ENCODE measurements at regions not wholly inside any gene's neighbourhood (a gene's known extent, or its start where the extent isn't known, plus 50 kb on each side); places are given as distances from the start of the nearest gene placed in this dataset.

GRCh38 chr2:14572633-14573032 is 59.9 kb upstream of the LRATD1 start:
- DNase-seq (ENCODE audit: low read depth in 2 of 2): no peak

GRCh38 chr2:14577843-14578242 is 54.7 kb upstream of the LRATD1 start:
- DNase-seq (ENCODE audit: low read depth in 2 of 2): no peak
